GM23338 (cell line): ENCODE measurements at regions not wholly inside any gene's neighbourhood (a gene's known extent, or its start where the extent isn't known, plus 50 kb on each side); places are given as distances from the start of the nearest gene placed in this dataset.

Source experiments
- CREB1 ChIP-seq: fragments of 250-450 bp; sonication (Bioruptor Pico); IDR thresholded peaks from 2 replicates; pipeline ENCODE4 v1.5.0; 2020; ENCODE audit warnings: low read depth, mild to moderate bottlenecking, moderate library complexity
- CTCF ChIP-seq, 2 experiments: fragments of 200-600 bp in 1 of 2; sonication (generic) in 1 of 2; conservative IDR thresholded peaks; 2 replicates each; pipeline versions ENCODE4 v1.5.1 to v1.6.1; 2016 to 2017; ENCODE audit warnings: antibody characterized with exemption in 2 of 2, low read depth in 2 of 2, mild to moderate bottlenecking in 2 of 2, moderate library complexity in 1 of 2
- JUNB ChIP-seq: IDR thresholded peaks from one replicate; pipeline ENCODE4 v1.6.1; 2016; ENCODE audit warnings: antibody characterized with exemption; ENCODE audit not compliant: unreplicated experiment
- POLR2AphosphoS5 ChIP-seq: IDR thresholded peaks from 2 replicates; pipeline ENCODE4 v1.6.1; 2016; ENCODE audit warnings: antibody characterized with exemption, low read depth
- REST ChIP-seq: IDR thresholded peaks from one replicate; pipeline ENCODE4 v1.6.1; 2018; ENCODE audit warnings: antibody characterized with exemption; ENCODE audit not compliant: unreplicated experiment

- TF ChIP-seq CREB1 (CRISPR knock-in tag) (no peak), CTCF (conservative IDR thresholded peaks at IDR 0.05; ENCODE audit: low read depth in 2 of 2) (no peak), REST (no peak), POLR2AphosphoS5 (no peak), JUNB (no peak)
These were observed 59.4 kb downstream of the MAGEF1 start for GRCh38 chr3:184652465-184652864.
